ENCODE measurements at regions not wholly inside any gene's neighbourhood (a gene's known extent, or its start where the extent isn't known, plus 50 kb on each side); places are given as distances from the start of the nearest gene placed in this dataset.

DNA sequence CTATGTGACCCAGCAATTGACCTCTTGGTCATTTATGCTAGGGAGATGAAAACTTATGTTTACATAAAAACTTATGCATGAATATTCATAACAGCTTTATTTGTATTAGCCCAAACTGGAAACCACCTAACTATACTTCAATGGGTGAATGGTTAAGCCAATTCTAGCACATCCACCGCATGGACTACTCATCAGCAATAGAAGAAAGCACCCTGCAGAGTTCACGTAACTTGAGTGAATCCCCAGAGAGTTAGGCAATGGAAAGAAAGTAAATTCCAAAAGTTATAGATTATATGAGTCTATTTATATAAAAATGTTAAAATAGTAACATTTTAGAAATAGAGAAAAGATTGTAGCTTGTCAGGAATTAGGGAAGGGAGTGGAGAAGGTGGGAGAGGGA lies 60.2 kb upstream of the NRG3 start:
- DNase-seq (ENCODE audit: low spot score) = no peak

DNA sequence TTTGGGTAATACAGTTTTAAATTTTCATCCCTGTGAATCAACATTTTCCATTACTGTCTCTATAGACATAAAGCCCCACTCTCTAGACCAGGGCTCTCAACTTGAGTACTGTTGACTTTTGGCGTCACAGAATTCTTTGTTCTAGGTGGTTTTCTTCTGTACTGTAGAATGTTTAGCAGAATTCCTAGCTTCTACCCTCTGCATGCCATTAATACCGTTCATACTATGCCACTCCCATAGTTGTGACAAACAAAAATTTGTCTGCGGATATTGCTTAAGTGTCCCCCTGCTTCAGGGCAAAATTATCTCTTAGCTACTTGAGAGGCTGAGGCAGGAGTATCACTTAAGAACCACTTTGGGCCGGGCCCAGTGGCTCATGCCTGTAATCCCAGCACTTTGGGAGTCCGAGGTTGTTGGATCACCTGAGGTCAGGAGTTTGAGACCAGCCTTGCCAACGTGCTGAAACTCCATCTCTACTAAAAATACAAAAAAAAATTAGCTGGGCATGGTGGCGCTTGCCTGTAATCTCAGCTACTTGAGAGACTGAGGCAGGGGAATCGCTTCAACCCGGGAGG lies 57.3 kb upstream of the NRG3 start:
- DNase-seq (ENCODE audit: low spot score) = no peak

DNA sequence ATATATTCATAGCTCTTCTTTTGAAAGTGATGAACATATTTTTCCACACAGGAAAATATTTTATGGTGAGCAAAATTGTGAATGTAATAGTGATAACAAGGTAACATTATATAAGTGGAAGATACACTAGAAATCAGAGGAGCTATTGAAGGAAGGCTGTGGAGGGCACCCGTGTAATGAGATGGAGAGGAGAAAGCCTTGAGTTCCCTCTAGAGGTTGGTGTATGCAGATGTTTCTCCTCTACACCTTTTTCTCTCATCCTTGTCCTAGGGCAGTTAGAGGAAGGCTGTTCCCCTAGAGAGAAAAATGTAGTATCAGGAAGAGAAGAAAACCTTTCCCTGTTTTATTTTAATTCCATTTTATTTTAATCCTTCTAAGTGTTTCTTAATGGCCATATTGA lies 54.6 kb upstream of the NRG3 start:
- peak; percentile 39 for DNase-seq (ENCODE audit: low spot score)
